ENCODE measurements at regions not wholly inside any gene's neighbourhood (a gene's known extent, or its start where the extent isn't known, plus 50 kb on each side); places are given as distances from the start of the nearest gene placed in this dataset.

- TF ChIP-seq CTCF (IDR thresholded peaks at IDR 0.05): no peak
- TF ChIP-seq ZFX (IDR thresholded peaks at IDR 0.05; ENCODE audit: borderline replicate concordance): no peak
- no peak overlapping the region for H3K27ac ChIP-seq
Measured at GRCh38 chr9:108275906-108276305, 579.9 kb downstream of the ACTL7B start.

DNA sequence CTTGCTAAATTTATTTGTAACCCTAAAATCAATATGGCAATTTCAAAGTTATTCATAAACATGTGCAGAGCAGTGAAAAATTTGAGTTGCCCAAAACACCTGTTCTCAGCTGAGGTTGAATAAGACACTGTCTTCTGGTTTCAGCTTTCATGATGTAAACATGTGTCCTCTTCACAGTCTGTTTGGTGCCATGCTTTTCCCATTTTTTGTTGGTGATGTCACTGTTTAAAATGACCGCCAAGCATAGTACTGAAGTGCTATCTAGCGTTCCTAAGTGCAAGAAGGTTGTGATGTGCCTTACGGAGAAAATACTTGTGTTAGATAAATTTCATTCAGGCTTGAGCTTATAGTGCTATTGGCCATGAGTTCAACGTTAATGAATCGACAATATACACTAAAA lies 580.8 kb downstream of the ACTL7B start:
- TF ChIP-seq CTCF (IDR thresholded peaks at IDR 0.05) (no peak), ZFX (IDR thresholded peaks at IDR 0.05; ENCODE audit: borderline replicate concordance) (no peak)
- H3K27ac ChIP-seq: no peak overlapping the region

GRCh38 chr9:108273988-108274387 lies 581.8 kb downstream of the ACTL7B start:
- TF ChIP-seq CTCF (IDR thresholded peaks at IDR 0.05) (no peak), ZFX (IDR thresholded peaks at IDR 0.05; ENCODE audit: borderline replicate concordance) (no peak)
- no peak overlapping the region for H3K27ac ChIP-seq

DNA sequence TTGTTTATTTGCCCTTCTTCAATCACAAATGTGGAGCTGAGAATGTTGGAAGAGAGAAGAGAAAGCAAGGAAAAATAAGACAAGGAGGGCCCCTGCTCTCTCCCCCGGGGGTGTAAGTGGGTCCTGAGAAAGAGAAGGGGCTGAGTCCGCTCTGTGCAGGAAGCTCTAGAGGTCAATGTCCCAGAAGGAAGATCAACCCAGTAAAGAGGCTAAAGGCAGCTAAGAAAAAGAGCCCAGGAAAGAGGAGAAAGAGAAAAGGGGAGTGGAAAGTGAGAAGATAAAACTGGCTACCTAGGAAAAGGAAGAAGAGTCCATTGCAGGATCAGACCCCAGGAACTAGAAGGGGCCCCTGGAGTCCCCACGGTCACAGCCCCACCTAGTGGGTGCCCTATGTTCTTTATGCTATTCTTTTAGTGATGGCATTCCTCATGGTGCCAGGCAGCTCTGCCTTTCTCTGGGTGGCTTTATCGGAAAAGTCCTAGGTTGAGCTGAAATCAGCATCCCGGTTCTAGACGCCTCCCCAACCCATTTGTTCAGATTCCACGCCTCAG lies 583.4 kb downstream of the ACTL7B start:
- TF ChIP-seq ZFX (IDR thresholded peaks at IDR 0.05; ENCODE audit: borderline replicate concordance) (no peak), CTCF (IDR thresholded peaks at IDR 0.05) (peak; percentile 80)
- peak overlapping the region; percentile 94 for H3K27ac ChIP-seq

DNA sequence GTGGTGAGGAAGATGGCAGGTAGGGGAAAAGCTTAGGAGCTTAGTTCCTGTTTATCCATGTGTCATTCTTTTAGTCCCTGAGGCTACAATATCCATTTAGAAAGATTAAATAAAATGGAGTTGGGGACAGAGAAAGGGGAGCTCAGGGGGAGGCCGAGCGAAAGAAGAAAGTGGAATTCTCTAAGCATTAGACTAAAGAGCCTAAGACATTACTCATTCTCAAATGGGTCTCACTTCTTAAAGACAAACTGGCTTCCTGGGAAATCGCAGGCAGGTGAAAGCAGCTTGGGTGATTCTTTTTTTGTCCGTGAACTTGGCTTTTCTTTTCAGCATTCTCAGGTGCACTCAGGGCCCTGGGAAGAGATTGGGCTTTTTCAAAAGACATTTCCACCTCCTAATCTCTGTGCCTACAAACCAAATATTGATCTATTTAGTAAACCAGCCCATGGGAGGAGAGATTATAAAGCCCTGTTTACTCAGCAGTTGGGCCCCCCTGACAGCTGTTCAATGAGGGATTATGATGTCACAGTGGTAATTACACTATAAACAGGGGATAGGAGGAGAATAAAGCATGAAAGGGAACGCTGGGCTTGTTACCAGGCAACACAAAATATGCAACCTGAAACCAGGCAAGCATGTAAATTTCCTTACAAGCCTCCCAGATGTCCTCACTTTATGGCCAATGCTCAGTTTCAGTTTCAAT lies 584.0 kb downstream of the ACTL7B start:
- TF ChIP-seq CTCF (IDR thresholded peaks at IDR 0.05) (no peak), ZFX (IDR thresholded peaks at IDR 0.05; ENCODE audit: borderline replicate concordance) (no peak)
- H3K27ac ChIP-seq: peak overlapping the region; percentile 94

DNA sequence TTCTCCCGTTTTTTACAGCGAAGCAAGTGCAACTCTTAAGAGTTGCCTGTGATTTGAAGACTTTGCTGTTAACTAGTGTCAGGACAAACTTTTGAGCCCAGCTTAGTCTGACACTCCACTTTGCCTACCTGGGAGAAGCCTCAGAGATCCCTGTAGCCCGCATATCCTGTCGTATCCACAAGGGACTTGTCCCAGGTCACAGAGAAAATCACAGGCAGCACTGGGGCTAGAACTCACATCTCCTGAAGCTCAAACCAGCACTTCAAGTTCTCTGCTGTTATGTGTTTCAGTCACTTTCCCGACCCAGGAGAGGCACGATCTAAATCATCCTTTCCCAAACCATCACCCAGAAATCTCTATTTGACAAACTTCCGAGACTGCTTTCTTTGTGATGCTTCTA lies 584.5 kb downstream of the ACTL7B start:
- TF ChIP-seq CTCF (IDR thresholded peaks at IDR 0.05): no peak
- no peak for TF ChIP-seq ZFX (IDR thresholded peaks at IDR 0.05; ENCODE audit: borderline replicate concordance)
- peak overlapping the region; percentile 94 for H3K27ac ChIP-seq

- peak overlapping the region; percentile 94 for H3K27ac ChIP-seq
- TF ChIP-seq CTCF (IDR thresholded peaks at IDR 0.05) (no peak), ZFX (IDR thresholded peaks at IDR 0.05; ENCODE audit: borderline replicate concordance) (no peak)
Measured at GRCh38 chr9:108270561-108270960, 585.2 kb downstream of the ACTL7B start.

Data from 22Rv1 (cell line).